A673 (cell line): ENCODE measurements at regions not wholly inside any gene's neighbourhood (a gene's known extent, or its start where the extent isn't known, plus 50 kb on each side); places are given as distances from the start of the nearest gene placed in this dataset.

Experiments used
- EZH2 ChIP-seq: fragments of 200-600 bp; sonication (generic); IDR thresholded peaks from 2 replicates; pipeline ENCODE4 v1.6.1; 2017; ENCODE audit warnings: borderline replicate concordance, low read depth, mild to moderate bottlenecking, mixed read lengths, antibody characterized with exemption, low read length; ENCODE audit not compliant: poor library complexity, severe bottlenecking
- TF ChIP-seq, protein P1 (sequence below): fragments of 300-800, 200-600 bp; sonication (generic); conservative IDR thresholded peaks from 2 replicates; pipeline ENCODE4 v1.5.1; 2017; ENCODE audit warnings: low read depth, mild to moderate bottlenecking, antibody characterized with exemption, low read length, moderate library complexity, mixed read lengths

DNA sequence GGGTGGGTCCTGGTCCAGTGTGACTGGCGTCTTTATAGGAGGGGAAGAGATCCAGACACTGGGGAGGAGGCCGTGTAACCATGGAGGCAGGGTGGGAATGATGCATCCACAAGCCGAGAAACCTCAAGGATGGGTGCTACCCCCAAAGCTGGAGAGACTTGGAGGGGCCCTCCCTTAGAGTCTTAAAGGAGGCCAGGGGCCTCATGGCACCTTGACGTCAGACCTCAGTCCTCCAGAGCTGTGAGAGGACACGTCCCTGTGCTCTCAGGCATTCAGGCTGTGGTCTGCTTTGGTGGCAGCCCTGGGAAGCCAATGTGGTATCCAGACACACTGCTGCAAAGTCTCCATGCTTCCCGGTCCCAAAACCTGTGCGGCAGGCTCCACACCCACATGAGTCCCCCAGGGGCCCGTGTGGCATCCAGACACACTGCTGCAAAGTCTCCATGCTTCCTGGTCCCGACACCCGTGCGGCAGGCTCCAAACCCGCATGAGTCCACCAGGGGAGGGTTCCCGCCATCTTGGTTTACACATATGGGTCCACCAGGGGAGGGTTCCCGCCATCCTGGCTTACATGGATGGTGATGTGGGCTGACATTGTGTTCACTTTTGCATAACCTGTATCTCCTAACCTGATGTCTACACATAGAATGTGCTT, 278.0 kb downstream of the SMOC2 start:
- TF ChIP-seq, protein P1, sequence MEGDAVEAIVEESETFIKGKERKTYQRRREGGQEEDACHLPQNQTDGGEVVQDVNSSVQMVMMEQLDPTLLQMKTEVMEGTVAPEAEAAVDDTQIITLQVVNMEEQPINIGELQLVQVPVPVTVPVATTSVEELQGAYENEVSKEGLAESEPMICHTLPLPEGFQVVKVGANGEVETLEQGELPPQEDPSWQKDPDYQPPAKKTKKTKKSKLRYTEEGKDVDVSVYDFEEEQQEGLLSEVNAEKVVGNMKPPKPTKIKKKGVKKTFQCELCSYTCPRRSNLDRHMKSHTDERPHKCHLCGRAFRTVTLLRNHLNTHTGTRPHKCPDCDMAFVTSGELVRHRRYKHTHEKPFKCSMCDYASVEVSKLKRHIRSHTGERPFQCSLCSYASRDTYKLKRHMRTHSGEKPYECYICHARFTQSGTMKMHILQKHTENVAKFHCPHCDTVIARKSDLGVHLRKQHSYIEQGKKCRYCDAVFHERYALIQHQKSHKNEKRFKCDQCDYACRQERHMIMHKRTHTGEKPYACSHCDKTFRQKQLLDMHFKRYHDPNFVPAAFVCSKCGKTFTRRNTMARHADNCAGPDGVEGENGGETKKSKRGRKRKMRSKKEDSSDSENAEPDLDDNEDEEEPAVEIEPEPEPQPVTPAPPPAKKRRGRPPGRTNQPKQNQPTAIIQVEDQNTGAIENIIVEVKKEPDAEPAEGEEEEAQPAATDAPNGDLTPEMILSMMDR, result no peak
- TF ChIP-seq EZH2, result no peak
